Kidney tubule cell (primary cell): ENCODE measurements at regions not wholly inside any gene's neighbourhood (a gene's known extent, or its start where the extent isn't known, plus 50 kb on each side); places are given as distances from the start of the nearest gene placed in this dataset.

Experiments used
- DNase-seq: peaks from one replicate; pipeline ENCODE4 v3.0.0-alpha.2; 2018; ENCODE audit warnings: low spot score

DNA sequence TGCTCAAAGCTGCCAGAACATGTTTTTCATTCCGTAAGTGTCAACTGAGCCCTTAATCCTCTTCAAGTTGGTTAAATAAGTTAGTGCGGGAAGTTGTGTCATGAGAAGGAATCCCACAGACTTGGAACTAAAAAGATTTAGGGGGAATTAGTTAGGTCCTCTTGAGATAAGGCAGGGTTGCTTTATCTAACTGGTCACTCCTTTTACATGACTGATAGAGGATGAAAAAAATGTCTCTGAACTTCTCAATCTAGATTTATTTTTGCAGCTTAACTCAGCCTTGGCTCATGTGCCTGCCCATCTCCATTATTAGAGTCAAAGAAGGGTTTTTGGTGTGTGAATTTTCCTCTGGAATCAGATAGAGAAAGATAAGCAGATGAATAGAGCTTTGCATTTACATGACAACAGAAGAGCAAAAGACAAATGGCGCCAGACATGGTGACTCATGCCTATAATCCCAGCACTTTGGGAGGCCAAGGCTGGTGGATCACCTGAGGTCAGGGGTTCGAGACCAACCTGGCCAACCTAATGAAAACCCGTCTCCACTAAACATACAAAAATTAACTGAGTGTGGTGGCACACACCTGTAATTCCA is 882.9 kb downstream of the RPA4 start:
- no peak for DNase-seq

DNA sequence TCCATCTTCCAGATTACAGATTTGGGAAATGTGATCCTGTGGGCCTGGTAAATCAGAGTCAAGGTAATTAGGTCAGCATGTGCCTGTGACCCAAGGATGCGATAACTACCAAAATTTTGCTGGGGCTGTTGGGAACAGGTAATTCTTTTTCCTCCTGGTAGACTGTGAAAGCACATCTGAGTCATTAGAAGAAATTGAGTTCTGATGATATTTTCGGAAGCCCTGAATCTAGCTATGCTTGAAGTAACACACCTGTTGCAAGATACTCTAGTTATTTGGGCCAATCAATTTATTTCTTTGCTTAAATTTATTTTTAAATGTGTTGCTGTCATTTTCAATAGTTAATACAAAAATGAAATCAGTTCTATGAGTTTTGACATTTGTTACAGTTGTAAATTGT is 903.6 kb downstream of the RPA4 start:
- DNase-seq: no peak

DNA sequence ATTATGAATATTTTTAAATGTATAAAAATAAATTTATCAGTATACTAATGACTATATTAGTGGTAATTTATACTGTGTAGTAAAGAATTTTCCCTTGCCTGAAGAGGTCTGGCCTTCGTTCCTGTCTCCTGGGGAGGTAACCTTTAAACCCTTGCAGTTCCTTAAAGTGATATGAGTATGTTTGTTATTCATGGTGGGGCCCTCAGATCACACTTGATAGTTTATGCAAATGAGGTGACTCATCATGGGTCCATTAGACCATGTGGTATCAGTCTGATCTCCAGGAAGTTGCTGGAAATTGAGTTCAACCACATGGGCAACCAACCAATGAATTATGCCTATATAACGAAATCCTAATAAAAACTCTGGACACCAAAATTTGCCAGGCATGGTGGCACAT is 904.1 kb downstream of the RPA4 start:
- peak; percentile 59 for DNase-seq

DNA sequence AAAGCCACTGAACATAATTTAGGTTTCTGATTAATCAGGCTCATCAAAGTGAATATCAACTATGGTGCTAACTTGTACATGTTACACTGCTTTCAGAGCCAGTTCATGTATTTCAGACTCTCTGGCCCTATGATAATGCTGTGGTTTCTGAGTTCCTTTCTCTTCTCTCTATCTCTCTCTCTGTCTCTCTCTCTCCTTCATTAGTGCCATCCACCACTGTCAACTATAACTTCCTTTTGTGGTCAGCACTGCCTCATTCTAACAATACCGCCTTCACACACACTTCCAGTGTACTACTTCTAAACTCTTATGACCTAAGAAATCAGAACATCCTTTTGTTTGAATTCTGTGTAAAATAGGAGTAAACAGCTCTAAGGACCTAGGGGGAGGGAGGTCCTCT is 907.1 kb downstream of the RPA4 start:
- DNase-seq: peak; percentile 6

DNA sequence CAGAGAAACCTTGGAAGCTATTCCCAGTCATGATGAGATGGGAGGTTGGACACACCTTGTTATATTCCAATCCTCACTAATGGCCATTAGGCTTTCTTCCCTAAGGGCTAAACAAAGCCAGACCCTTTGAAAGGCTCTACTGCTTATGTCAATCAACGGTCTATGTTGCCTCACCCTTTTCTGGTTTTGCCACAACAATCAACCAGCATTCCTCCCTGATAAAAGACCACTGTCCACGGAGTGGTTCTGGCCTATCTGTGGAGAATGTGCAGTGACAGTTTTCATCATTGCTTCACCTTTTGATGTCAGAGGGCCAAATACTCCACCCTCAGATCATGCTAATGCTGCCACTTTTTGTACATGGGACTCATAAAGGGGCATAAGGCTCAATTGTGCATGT is 913.4 kb downstream of the RPA4 start:
- no peak for DNase-seq

DNA sequence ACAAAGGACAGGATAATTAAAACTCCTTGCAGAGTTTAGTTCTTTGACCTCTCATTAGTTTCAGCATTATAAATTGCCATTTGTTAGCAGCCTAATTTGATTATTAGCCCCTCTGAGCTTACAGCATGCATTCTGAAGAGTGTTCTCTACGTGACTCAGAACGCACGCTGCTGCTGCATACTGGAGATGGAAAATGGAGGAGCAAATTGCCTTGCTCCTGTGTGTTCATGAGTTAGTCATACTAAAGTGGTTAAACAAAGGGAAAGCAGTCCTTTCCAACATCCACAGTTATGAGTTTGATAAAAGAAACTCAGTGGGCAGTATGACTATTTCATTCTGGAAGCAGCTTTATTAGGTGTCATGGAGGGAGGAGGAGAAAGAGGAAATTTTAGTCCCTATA is 922.5 kb downstream of the RPA4 start:
- peak; percentile 22 for DNase-seq

DNA sequence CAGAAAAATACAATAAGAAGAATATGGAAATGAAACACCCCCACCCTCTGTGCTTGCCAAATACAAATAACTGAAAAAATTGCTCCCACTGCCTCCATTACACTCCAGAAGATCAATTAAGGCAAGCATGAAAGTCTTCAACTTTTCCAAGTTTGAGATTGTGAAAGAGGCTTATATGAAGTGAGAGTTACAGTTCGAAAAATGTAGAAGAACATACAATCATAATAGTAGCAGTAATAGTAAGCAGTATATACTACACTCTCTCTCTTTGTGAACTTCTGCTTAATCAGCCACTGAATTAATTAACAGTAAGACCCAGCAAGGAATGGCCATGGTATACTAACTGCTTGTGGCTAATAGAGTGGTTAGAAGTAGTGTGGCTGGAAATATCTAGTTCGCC is 923.2 kb downstream of the RPA4 start:
- DNase-seq: no peak

DNA sequence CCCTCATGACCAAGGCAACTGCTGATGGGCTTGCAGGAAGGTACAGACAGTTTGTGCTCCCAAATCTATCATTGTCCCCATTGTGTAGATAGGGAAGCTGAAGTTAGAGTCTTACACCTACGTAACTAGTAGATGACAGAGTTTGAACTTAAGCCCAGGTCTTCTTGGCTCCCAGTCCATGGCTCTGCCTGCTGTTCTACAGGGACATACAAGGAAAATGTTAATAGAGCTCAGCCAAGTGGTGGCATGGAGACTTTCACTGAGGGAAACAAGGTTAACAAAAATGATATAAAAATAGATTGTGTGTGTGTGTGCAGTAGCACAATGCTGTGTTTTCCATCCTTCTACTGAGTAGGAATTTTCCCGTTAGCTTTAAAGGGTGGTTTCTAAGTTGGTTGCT is 936.5 kb downstream of the RPA4 start:
- DNase-seq: no peak

DNA sequence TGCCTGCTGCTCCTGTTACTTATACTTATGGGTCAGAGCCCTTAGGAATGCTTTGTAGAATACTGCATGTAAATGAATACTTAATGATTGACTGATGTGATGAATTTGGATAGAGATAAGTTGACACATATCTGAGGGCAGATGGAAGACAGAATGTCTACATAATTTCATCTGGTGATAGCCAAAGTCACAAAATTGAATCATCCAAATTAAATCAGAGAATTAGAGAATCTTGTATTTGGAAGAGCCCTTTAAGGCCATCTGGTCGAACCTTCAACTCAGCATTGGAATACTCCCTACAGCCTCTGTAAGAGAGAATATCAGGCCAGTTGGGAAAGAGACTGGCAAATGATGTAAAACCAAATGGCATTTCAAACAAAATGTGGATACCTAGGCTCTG is 944.8 kb downstream of the RPA4 start:
- DNase-seq: no peak

DNA sequence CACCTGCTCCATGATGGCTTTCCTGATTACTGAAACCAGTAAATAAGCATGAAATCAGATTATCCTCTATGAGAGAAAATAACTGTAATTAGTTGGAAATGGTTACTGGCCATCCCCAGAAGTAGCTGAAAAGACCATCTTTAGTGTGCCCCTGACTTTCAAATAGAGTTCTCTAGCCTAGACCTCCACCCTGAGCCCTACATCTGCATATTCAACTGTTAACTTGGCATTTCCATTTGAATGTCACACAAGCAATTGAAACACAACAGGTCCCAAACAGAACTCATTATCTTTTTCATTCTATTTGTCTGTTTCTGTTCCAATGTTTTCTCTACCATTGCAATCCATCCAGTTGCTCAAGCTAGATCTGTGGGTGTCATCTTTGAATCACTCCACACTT is 952.3 kb downstream of the RPA4 start:
- no peak for DNase-seq

DNA sequence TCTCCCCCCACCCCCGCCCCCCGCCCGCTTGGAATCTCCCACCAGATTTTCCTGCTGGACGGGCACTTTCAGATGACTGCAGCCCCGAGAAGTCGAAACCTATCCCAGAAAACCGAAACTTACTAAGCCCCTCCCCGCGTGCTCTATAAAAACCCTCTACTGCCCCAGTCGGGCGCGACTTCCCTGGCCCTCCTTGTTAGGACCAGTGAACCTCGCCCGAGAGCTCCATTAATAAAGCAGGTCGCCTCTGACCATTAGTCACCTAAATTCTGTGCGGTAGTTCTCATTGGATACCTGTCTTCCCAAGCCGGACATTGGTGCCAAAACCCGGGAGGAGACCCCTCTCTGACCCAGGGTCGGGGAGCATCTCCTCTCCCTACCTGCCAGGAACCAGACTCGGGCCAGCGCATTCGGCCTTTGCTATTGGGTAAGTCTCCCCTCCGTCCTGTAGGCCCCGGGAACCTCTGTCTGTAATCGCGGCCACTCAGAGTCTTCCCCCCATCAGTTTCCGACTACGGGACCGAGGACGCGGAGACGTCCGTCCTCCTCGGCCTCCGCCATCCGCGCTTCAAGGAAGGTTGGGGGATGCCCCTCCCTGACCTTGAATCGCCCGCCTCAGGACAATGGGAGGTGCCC is 958.0 kb downstream of the RPA4 start:
- DNase-seq: no peak

DNA sequence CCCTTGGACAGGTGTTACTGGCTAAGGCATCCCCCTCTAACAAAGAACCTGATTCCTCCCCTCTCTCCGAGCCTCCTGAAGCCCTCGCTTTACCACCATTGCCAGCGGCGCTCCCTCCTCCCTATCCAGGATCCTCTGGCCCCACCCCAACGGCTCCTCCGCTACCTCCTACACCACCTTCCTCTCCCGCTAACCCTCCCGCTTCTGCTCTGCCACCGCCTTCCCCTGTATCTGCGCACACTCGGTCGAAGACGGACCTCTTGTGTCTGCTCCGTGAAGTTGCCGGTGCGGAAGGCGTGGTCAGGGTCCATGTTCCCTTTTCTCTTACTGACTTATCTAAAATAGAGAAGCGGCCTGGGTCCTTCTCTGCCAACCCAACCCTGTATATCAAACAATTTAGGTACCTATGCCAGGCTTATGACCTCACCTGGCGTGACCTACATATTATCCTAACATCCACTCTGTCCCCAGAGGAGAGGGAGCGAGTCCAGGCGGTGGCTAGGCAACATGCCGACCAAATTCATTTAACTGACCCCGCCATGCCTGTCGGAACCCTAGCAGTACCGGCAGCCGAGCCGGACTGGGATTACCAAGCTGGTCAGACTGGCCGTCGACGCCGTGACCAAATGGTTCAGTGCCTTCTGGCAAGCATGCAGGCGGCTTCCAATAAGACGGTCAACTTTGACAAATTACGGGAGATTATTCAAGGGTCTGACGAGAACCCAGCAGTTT is 958.9 kb downstream of the RPA4 start:
- no peak for DNase-seq

DNA sequence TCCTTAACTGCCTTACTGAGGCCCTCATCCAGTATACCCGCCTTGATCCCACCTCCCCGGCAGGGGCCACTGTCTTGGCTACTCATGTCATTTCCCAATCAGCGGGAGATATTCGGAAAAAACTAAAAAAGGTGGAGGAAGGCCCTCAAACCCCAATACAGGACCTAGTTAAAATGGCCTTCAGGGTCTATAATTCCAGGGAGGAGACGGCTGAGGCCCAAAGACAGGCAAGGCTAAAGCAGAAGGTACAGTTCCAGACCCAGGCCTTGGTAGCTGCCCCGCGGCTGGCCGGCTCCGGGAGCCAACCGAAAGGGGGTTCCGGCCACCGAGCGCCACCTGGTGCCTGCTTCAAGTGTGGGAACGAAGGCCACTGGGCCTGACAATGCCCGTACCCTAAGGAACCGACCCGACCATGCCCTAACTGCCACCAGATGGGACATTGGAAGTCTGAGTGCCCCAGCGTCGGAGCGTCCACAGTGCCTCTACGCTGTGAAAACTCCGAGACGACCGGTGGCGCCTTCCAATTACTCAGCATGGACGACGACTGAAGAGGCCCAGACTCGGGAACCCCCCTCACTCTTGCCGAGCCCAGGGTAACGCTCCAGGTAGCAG is 959.6 kb downstream of the RPA4 start:
- no peak for DNase-seq

DNA sequence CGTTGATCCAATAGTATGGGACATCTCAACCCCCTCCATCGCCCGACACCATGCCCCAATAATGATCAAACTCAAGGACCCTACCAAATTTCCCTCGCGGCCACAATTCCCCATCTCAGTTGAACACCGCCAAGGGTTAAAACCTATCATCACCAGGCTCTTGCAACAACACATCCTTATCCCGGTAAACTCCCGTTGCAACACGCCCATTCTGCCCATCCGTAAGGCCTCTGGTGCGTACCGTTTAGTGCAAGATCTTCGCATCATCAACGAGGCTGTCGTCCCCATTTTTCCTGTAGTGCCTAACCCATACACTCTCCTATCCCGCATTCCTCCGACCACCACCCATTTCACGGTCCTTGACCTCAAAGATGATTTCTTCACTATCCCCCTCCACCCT is 960.5 kb downstream of the RPA4 start:
- no peak for DNase-seq

DNA sequence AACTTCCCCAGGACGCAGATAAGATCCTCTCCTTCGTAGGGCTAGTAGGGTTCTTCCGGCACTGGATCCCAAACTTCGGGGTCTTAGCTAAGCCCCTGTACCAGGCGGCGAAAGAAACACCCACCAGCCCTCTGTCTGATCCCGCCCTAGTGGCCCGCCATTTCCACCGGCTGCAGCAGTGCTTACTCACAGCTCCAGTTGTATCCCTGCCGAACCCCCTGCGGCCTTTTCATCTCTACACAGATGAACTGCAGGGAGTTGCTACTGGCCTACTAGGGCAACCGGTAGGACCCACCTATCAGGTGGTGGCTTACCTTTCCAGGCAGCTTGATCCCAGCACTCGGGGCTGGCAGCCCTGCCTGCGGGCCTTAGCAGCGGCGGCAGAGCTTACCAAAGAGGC is 961.2 kb downstream of the RPA4 start:
- DNase-seq: no peak

DNA sequence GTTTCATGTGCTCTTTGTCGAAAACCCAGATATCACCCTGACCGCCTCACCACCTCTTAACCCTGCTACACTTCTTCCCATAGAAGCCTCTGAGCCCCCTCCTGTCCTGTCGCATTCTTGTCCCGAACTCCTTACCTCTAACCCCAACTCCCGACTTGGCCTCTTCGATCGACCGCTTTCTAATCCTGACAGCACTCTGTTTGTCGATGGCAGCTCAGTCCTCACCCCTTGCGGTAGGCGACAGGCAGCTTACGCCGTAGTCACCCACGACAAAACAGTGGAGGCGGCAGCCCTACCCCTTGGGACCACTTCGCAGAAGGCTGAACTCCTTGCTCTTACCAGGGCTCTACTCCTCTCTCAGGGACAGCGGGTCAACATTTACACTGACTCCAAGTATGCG is 961.7 kb downstream of the RPA4 start:
- no peak for DNase-seq

DNA sequence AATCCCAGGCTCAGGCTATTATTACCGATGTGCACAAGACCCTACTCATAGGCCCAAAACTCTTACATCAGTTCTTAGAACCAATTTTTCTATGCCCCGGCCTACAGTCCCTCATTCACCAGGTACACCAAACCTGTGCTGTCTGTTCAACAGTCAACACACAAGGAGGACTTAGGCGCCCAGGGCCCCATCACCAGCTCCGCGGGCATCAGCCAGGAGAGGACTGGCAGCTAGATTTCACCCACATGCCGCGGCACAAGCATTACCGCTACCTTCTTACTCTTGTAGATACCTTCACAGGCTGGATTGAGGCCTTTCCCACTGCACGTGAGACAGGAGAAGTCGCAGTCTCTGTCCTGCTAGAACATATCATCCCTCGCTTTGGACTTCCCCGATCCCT is 962.5 kb downstream of the RPA4 start:
- no peak for DNase-seq

DNA sequence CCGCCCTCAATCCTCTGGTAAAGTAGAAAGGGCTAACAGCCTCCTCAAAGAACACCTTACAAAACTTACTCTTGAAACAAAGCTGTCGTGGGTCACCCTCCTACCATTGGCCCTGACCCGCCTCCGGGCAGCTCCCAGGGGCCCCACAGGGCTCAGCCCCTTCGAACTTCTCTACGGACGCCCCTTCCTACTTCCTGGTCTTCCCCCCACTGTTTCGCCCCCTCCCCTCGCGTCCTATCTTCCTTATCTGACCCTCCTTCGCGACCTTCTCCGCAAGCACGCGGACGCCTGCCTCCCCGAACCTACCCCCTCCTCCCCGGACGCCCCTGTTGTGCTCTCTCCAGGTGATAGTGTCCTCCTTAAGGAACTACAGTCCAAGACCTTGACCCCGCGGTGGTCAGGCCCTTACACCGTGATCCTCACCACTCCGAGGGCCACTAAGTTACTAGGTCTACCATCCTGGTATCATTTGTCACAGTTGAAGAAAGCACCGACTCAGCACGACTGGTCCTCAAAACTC is 963.1 kb downstream of the RPA4 start:
- DNase-seq: no peak

DNA sequence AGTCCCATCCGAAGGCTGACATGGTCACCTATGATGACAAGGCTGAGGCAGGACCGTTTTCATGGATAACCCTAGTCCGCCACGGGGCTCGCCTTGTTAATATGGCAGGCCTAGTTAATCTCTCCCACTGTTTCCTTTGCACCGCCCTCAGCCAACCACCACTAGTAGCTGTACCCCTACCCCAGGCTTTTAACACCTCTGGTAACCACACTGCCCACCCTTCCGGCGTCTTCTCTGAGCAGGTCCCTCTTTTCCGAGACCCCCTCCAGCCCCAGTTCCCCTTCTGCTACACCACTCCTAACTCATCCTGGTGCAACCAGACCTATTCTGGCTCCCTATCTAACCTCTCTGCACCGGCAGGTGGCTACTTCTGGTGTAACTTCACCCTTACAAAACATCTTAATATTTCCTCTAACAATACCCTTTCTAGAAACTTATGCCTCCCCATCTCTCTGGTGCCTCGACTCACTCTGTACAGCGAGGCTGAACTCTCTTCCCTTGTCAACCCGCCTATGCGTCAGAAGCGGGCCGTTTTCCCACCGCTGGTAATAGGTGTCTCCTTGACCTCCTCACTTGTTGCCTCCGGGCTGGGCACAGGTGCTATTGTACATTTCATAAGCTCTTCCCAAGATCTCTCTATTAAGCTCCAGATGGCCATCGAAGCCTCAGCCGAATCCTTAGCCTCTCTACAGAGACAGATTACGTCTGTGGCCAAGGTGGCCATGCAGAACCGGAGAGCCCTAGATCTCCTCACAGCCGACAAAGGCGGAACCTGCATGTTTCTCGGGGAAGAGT is 964.4 kb downstream of the RPA4 start:
- DNase-seq: no peak

DNA sequence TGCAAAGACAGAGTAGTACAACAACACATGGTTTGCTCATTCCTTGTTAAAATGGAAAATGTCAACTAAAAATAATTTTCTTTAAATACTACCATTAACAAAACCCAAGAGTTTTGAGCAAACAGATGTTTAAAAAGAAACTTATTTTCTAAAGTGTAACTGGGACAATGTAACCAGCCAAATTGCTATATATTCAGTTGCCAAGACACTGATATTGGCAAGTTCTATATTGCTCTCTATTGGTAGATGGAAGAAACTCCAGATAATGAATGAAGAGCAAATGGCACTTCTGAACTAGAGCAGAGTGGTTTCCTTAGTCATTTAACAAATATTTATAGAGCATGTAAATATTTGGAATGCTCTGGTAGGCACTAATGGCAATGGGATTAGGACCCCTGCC is 966.2 kb downstream of the RPA4 start:
- DNase-seq: peak; percentile 21

DNA sequence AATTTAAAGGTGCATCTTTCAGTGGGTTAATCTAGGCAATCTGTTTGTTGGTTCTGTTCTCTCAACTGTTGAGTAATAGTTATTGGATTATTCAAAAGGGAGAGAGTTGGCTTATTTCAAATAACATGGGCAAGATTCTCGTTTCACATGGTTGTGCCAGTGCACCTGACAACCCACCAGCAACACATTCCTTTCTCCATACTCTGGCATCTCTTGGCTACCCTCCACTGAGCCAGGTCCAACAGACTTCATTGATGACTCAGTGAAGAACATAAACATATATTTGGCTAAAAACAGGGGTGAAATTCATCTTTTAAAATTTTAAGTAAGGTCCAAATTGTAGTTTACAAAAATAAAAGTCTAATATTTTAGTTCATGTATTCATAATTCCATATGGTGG is 967.2 kb downstream of the RPA4 start:
- peak; percentile 65 for DNase-seq

DNA sequence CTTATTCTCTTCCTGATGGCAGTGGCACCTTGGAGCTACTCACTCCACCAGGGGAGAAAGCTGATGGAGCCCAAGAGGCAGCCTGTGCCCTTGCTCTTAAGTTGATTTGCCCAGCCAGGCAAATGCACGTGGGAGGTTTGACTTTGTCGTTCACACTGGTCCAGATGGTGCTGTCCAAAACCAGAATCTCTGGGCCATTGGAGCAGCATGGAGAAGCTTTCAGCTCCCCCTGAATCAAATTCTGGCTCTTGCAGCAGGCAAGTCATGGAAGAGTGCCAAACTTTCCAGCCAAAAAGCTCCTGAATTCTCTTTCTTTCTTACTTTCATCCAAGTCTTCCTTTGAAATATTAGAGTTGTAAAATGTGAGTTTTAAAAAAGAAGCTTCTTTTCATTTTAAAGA is 970.4 kb downstream of the RPA4 start:
- no peak for DNase-seq
